Karpas-422 (cell line): ENCODE measurements at regions not wholly inside any gene's neighbourhood (a gene's known extent, or its start where the extent isn't known, plus 50 kb on each side); places are given as distances from the start of the nearest gene placed in this dataset.
A peak's percentile ranks its signal among the peaks of the same experiment; 100 is the strongest.

Source experiments
- DNase-seq: peaks from one replicate; pipeline ENCODE4 v3.0.0-alpha.2; 2015
- H2AFZ ChIP-seq: fragments of 200-600 bp; sonication (generic); 2 replicates; pipeline ENCODE4 v1.6.1; 2014; ENCODE audit warnings: antibody characterized with exemption, low read length, mixed read lengths
- H3K27ac ChIP-seq: fragments of 200-600 bp; sonication (generic); 2 replicates; pipeline ENCODE4 v1.5.1; 2014; ENCODE audit warnings: mild to moderate bottlenecking, low read length, moderate library complexity
- H3K27me3 ChIP-seq: fragments of 200-600 bp; sonication (generic); 2 replicates; pipeline ENCODE4 v1.6.1; 2014; ENCODE audit warnings: low read length, mixed read lengths
- H3K36me3 ChIP-seq: fragments of 200-600 bp; sonication (generic); 2 replicates; pipeline ENCODE4 v1.6.1; 2014; ENCODE audit warnings: low read length, mixed read lengths; ENCODE audit not compliant: insufficient read depth
- H3K4me1 ChIP-seq: fragments of 200-600 bp; sonication (generic); 2 replicates; pipeline ENCODE4 v1.6.1; 2014; ENCODE audit warnings: mild to moderate bottlenecking, low read length, mixed read lengths
- H3K4me2 ChIP-seq: fragments of 200-600 bp; sonication (generic); 2 replicates; pipeline ENCODE4 v1.6.1; 2014; ENCODE audit warnings: low read length, low read depth, mild to moderate bottlenecking; ENCODE audit not compliant: poor library complexity, severe bottlenecking
- H3K4me3 ChIP-seq: fragments of 200-600 bp; sonication (generic); 2 replicates; pipeline ENCODE4 v1.5.1; 2014; ENCODE audit warnings: mild to moderate bottlenecking, antibody characterized with exemption, low read length, mixed read lengths
- H3K79me2 ChIP-seq: fragments of 200-600 bp; sonication (generic); 2 replicates; pipeline ENCODE4 v1.6.1; 2014; ENCODE audit warnings: mild to moderate bottlenecking, low read length, mixed read lengths
- H3K9ac ChIP-seq: fragments of 200-600 bp; sonication (generic); 2 replicates; pipeline ENCODE4 v1.6.0; 2014; ENCODE audit warnings: low read length
- H3K9me2 ChIP-seq: fragments of 200-600 bp; sonication (generic), shearing (Covaris generic); replicated peaks from 2 replicates; pipeline ENCODE4 v1.6.0; 2014; ENCODE audit warnings: mild to moderate bottlenecking, low read length, moderate library complexity; ENCODE audit not compliant: insufficient read depth
- H3K9me3 ChIP-seq: fragments of 300-700, 200-600 bp; sonication (generic); 2 replicates; pipeline ENCODE4 v1.6.1; 2014; ENCODE audit warnings: low read length, mixed read lengths
- H4K20me1 ChIP-seq: fragments of 200-600 bp; sonication (generic); 2 replicates; pipeline ENCODE4 v1.6.1; 2014; ENCODE audit warnings: mild to moderate bottlenecking, antibody characterized with exemption, low read length, low read depth; ENCODE audit not compliant: insufficient read depth

DNA sequence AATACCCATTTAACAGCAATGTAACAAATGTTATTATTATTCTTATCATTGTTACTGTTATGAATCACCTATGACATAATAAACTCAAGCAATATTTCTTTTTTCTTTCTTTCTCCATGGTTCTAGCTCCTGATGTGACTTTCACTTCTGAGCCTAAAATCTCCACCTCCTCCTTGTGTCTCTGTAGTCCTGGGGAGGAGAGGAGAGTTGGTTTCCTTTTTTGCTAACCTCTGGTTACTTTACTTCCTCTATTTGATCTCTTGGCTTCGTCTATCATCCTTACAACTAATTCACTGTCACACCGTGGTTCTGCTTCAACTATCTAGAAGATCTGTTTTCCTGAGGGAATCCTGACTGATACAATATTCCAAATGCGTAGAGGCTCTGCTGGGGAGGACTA is 456.6 kb downstream of the VRK1 start:
- Histone ChIP-seq H3K4me2 (peak overlapping the region; percentile 11), H3K9ac (no peak overlapping the region), H3K4me3 (no peak overlapping the region), H2AFZ (no peak overlapping the region), H3K9me2 (no peaks in the 10 kb centered on the region), H3K36me3 (no peaks in the 10 kb centered on the region), H3K4me1 (peaks cover 12% of the 10 kb centered on the region), H4K20me1 (no peaks in the 10 kb centered on the region), H3K27ac (no peak overlapping the region), H3K27me3 (no peaks in the 10 kb centered on the region), H3K9me3 (no peaks in the 10 kb centered on the region), H3K79me2 (no peaks in the 10 kb centered on the region)
- peak; percentile 46 for DNase-seq

DNA sequence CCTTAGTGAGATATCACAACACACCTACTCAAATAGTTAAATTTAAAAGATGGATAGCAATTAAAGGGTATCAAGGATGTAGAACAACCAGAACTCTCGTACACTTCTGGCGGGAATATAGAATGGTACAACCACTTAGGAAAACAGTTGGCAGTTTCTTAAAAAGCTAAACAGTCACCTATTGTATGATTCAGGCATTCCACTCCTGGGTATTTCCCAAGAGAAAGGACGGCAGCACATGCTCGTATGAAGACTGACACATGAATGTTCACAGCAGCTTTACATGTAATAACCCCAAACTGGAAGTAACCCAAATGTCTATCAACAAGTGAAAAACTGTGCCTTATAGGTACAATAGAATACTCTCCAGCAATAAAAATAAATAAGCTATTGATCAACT is 465.2 kb downstream of the VRK1 start:
- no peak overlapping the region for H3K9ac ChIP-seq
- no peaks in the 10 kb centered on the region for H3K9me3 ChIP-seq
- H4K20me1 ChIP-seq = no peaks in the 10 kb centered on the region
- H3K36me3 ChIP-seq = no peaks in the 10 kb centered on the region
- no peaks in the 10 kb centered on the region for H3K27me3 ChIP-seq
- no peak overlapping the region for H3K27ac ChIP-seq
- no peak overlapping the region for H2AFZ ChIP-seq
- no peaks in the 10 kb centered on the region for H3K79me2 ChIP-seq
- no peaks in the 10 kb centered on the region for H3K9me2 ChIP-seq
- no peak overlapping the region for H3K4me3 ChIP-seq
- H3K4me1 ChIP-seq = no peaks in the 10 kb centered on the region
- DNase-seq = no peak
- H3K4me2 ChIP-seq = no peak overlapping the region

DNA sequence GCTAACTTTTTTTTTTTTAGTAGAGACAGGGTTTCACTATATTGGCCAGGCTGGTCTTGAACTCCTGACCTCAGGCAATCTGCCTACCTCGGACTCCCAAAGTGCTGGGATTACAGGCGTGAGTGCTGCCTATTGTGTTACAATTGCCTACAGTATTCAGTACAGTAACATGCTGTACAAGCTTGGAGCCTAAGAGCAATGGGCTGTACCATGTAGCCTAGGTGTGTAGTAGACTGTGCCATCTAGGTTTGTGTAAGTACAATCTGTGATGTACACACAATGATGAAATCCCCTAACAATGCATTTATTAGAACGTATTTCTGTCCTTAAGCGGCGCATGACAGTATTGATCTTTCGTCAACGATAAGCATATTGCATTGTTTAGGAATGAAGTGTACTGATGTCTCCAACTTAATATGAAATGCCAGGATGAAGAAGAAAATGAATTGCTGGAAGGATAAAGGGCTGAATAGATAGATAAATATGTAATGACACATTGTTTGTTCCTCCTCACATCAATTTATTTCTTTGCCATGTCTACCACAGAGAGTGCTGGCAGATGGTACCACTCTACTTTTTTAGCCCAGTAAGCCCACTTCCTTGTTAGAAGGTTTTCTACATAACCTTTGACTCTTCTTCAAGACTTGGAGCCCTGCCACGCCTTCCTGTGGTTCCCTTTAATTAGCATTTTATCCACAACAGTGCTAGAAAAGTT is 467.5 kb downstream of the VRK1 start:
- H3K9me2 ChIP-seq = no peaks in the 10 kb centered on the region
- no peaks in the 10 kb centered on the region for H4K20me1 ChIP-seq
- H3K9ac ChIP-seq = no peak overlapping the region
- H3K4me3 ChIP-seq = no peak overlapping the region
- no peak overlapping the region for H2AFZ ChIP-seq
- H3K27ac ChIP-seq = no peak overlapping the region
- no peak for DNase-seq
- H3K4me2 ChIP-seq = no peak overlapping the region
- no peaks in the 10 kb centered on the region for H3K9me3 ChIP-seq
- no peaks in the 10 kb centered on the region for H3K79me2 ChIP-seq
- no peaks in the 10 kb centered on the region for H3K4me1 ChIP-seq
- no peaks in the 10 kb centered on the region for H3K27me3 ChIP-seq
- no peaks in the 10 kb centered on the region for H3K36me3 ChIP-seq

DNA sequence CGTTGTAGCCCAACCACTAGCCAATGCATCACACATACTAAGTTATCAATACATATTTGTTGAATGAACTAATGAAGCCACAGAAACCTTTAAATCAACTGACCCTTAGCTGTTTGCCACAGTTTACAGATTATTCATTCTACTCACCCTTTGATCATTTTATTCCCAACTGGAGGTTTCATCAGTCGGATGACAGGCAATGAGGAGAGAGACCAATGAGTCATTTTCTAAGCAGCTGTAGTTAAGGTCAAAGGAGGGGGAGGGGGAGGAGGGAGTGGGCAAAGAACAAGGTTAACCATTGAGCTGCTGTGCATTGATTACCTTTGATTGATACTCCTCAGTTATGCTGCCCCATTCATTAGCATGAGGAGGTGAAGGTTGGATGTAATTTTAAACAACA is 469.5 kb downstream of the VRK1 start:
- H3K27me3 ChIP-seq = no peaks in the 10 kb centered on the region
- H3K4me3 ChIP-seq = no peak overlapping the region
- DNase-seq = no peak
- H4K20me1 ChIP-seq = no peaks in the 10 kb centered on the region
- H3K4me2 ChIP-seq = no peak overlapping the region
- no peaks in the 10 kb centered on the region for H3K79me2 ChIP-seq
- no peaks in the 10 kb centered on the region for H3K4me1 ChIP-seq
- no peaks in the 10 kb centered on the region for H3K36me3 ChIP-seq
- H3K9me2 ChIP-seq = no peaks in the 10 kb centered on the region; the same call in 1 of the 2 replicates
- no peak overlapping the region for H3K27ac ChIP-seq
- no peak overlapping the region for H2AFZ ChIP-seq
- H3K9ac ChIP-seq = no peak overlapping the region
- H3K9me3 ChIP-seq = no peaks in the 10 kb centered on the region

DNA sequence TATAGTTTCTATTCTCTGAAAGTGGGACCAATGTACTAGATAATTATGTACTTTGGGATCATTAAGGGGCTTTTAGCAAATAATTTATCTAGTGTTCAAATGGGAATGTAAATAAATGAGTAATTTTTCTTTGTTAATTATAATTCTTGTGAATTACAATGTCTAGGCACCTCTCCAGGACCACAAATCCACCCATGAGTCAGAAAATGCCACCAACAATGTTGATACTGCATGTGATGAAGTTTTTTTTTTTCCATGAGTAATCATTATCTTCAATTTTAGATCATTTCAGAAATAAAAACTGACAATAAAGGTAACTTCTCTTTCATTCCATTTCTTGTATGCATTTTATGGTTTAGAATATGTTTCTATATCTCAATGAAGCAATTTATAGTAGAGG is 470.3 kb downstream of the VRK1 start:
- Histone ChIP-seq H3K27me3 (no peaks in the 10 kb centered on the region), H3K79me2 (no peaks in the 10 kb centered on the region), H2AFZ (no peak overlapping the region), H3K4me3 (no peak overlapping the region), H3K36me3 (no peaks in the 10 kb centered on the region), H3K27ac (no peak overlapping the region), H3K4me1 (no peaks in the 10 kb centered on the region), H3K9me3 (no peaks in the 10 kb centered on the region), H3K9me2 (no peaks in the 10 kb centered on the region; the same call in 1 of the 2 replicates), H3K9ac (no peak overlapping the region), H3K4me2 (no peak overlapping the region), H4K20me1 (no peaks in the 10 kb centered on the region)
- DNase-seq = no peak

DNA sequence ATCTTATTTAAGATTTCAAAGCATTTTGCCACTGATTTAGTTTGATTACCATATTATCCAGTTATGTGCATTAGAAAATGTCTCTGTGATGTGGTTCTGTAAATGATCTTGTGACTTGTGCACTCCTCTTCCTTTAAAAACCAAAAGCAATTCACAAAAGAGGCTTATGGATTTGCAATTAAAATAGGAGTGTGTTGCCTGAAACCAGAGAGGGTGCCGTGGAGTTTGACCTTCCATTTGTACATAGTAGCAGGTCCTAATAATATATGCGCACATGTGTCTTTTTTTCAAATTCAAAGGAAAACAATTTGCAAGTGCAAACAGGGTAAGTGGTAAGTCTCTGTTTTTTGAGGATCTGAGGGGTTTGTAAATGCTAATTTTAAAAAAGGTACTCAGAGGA is 470.9 kb downstream of the VRK1 start:
- Histone ChIP-seq H3K79me2 (no peaks in the 10 kb centered on the region), H3K4me2 (no peak overlapping the region), H3K27ac (no peak overlapping the region), H3K9me3 (no peaks in the 10 kb centered on the region), H3K9ac (no peak overlapping the region), H4K20me1 (no peaks in the 10 kb centered on the region), H3K9me2 (no peaks in the 10 kb centered on the region; the same call in 1 of the 2 replicates), H3K4me3 (no peak overlapping the region), H3K27me3 (no peaks in the 10 kb centered on the region), H2AFZ (no peak overlapping the region), H3K36me3 (no peaks in the 10 kb centered on the region), H3K4me1 (no peaks in the 10 kb centered on the region)
- DNase-seq = no peak

DNA sequence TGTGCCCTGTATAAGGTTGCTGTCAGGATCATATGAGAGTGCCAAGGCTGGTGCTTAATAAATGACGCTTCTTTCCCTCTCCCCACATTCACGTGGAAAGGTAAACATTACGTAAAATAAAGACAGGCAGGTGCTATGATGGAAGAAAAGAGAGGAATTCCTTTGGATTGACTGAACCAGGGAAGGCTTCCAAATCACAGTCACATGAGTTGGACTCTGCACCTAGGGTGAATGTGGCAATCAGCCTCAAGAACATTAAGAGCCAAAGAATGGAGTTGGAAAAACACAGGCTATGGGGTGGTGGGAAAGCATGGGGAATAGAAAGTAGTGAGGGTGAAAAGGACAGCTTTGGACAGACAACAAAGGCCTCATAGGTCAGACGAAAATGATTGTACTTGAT is 473.1 kb downstream of the VRK1 start:
- Histone ChIP-seq H3K9me3 (no peaks in the 10 kb centered on the region), H3K4me1 (no peaks in the 10 kb centered on the region), H3K36me3 (no peaks in the 10 kb centered on the region), H3K9me2 (no peaks in the 10 kb centered on the region; the same call in 1 of the 2 replicates), H2AFZ (no peak overlapping the region), H3K4me2 (no peak overlapping the region), H3K9ac (no peak overlapping the region), H3K27ac (no peak overlapping the region), H3K27me3 (no peaks in the 10 kb centered on the region), H3K79me2 (no peaks in the 10 kb centered on the region), H3K4me3 (no peak overlapping the region), H4K20me1 (no peaks in the 10 kb centered on the region)
- DNase-seq = no peak

DNA sequence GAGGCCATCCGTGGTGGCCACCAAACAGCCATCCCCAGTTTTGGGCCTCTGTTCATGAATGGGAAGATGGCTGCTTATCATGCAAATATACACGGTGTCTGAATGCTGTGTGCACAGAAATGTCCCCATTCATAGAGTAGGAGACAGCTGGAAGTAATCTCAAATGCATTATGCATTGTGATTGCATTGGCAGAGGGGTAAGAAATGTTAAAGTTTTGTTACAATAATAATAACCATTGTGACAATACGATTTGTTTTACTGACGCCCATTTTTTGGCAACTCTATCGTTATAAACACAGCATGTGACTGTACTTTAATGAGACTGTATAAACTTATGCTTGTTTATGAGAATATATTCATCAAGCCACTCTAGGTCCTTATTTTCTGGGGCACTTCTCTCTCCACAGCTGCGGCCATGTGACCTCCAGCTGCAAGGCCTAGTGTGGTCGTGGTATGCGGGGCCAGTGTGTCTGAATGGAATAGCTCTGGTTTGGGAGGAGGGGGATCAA is 474.3 kb downstream of the VRK1 start:
- H2AFZ ChIP-seq = no peak overlapping the region
- no peaks in the 10 kb centered on the region for H3K79me2 ChIP-seq
- H3K27me3 ChIP-seq = no peaks in the 10 kb centered on the region
- no peaks in the 10 kb centered on the region for H4K20me1 ChIP-seq
- no peak overlapping the region for H3K4me2 ChIP-seq
- no peaks in the 10 kb centered on the region for H3K9me3 ChIP-seq
- H3K4me1 ChIP-seq = no peaks in the 10 kb centered on the region
- no peaks in the 10 kb centered on the region for H3K36me3 ChIP-seq
- DNase-seq = no peak
- H3K9me2 ChIP-seq = no peaks in the 10 kb centered on the region; the same call in 1 of the 2 replicates
- no peak overlapping the region for H3K9ac ChIP-seq
- no peak overlapping the region for H3K27ac ChIP-seq
- H3K4me3 ChIP-seq = no peak overlapping the region
